Keratinocyte (primary cell): ENCODE measurements at regions not wholly inside any gene's neighbourhood (a gene's known extent, or its start where the extent isn't known, plus 50 kb on each side); places are given as distances from the start of the nearest gene placed in this dataset.

Experiments used
- DNase-seq: peaks from one replicate; pipeline ENCODE4 v3.0.0-alpha.2; 2011; ENCODE audit warnings: low read depth, missing footprints, low spot score
- FAIRE-seq: peaks from 2 replicates; lab custom pipeline; 2011; peaks lifted over from hg19 to GRCh38; lab: Jason Lieb, UNC
- H2AFZ ChIP-seq: 2 replicates; pipeline ENCODE4 v1.6.0; 2012; ENCODE audit warnings: low read length, control low read depth, inconsistent platforms; ENCODE audit not compliant: control insufficient read depth
- H3K27ac ChIP-seq: 2 replicates; pipeline ENCODE4 v1.5.1; 2011; ENCODE audit warnings: low read length; ENCODE audit not compliant: control insufficient read depth, insufficient read depth
- H3K27me3 ChIP-seq: 3 replicates; pipeline ENCODE4 v1.6.0; 2011; ENCODE audit warnings: low read length; ENCODE audit not compliant: control insufficient read depth, insufficient read depth; ENCODE audit errors: extremely low read depth
- H3K36me3 ChIP-seq, 2 experiments: 2 replicates in 1 of 2; 3 replicates in 1 of 2; pipeline ENCODE4 v1.5.1; 2011; ENCODE audit warnings: low read length in 2 of 2, mild to moderate bottlenecking in 1 of 2; ENCODE audit not compliant: control insufficient read depth in 2 of 2, insufficient read depth in 2 of 2; ENCODE audit errors: extremely low read depth in 1 of 2
- H3K4me1 ChIP-seq: 3 replicates; pipeline ENCODE4 v1.5.1; 2011; ENCODE audit warnings: low read length; ENCODE audit not compliant: control insufficient read depth, insufficient read depth; ENCODE audit errors: extremely low read depth
- H3K4me2 ChIP-seq: 3 replicates; pipeline ENCODE4 v1.6.0; 2011; ENCODE audit warnings: low read depth, low read length; ENCODE audit not compliant: control insufficient read depth, insufficient read depth; ENCODE audit errors: extremely low read depth
- H3K4me3 ChIP-seq, 3 experiments: fragments of 200-600 bp in 1 of 3; sonication (generic) in 1 of 3; 2 replicates in 2 of 3; 3 replicates in 1 of 3; pipeline ENCODE4 v1.5.1; 2011 to 2016; ENCODE audit warnings: low read length in 3 of 3, mild to moderate bottlenecking in 3 of 3, control low read depth in 2 of 3, inconsistent platforms in 1 of 3, low read depth in 1 of 3, mixed read lengths in 1 of 3, mixed run types in 1 of 3, moderate library complexity in 1 of 3; ENCODE audit not compliant: control insufficient read depth in 2 of 3, insufficient read depth in 2 of 3; ENCODE audit errors: extremely low read depth in 1 of 3
- H3K79me2 ChIP-seq: 2 replicates; pipeline ENCODE4 v1.6.0; 2012; ENCODE audit warnings: low read length; ENCODE audit not compliant: control insufficient read depth, insufficient read depth
- H3K9ac ChIP-seq: 3 replicates; pipeline ENCODE4 v1.6.0; 2011; ENCODE audit warnings: low read length; ENCODE audit not compliant: control insufficient read depth, insufficient read depth; ENCODE audit errors: extremely low read depth
- H3K9me1 ChIP-seq: 3 replicates; pipeline ENCODE4 v1.6.0; 2011; ENCODE audit warnings: low read length; ENCODE audit not compliant: control insufficient read depth, insufficient read depth; ENCODE audit errors: extremely low read depth
- H3K9me3 ChIP-seq: 2 replicates; pipeline ENCODE4 v1.5.1; 2012; ENCODE audit warnings: low read depth, low read length; ENCODE audit not compliant: control insufficient read depth
- H4K20me1 ChIP-seq: 3 replicates; pipeline ENCODE4 v1.6.0; 2011; ENCODE audit warnings: low read length; ENCODE audit not compliant: control insufficient read depth, insufficient read depth; ENCODE audit errors: extremely low read depth
- CTCF ChIP-seq, 3 experiments: IDR thresholded peaks in 1 of 3; conservative IDR thresholded peaks in 1 of 3; optimal IDR thresholded peaks in 1 of 3; 2 replicates in 2 of 3; 3 replicates in 1 of 3; pipeline versions ENCODE3 to v1.5.1; 2011; ENCODE audit warnings: low read length in 3 of 3, mild to moderate bottlenecking in 3 of 3, moderate library complexity in 2 of 3, control low read depth in 1 of 3, inconsistent platforms in 1 of 3; ENCODE audit not compliant: insufficient read depth in 2 of 3; ENCODE audit errors: extremely low read depth in 1 of 3
- EZH2 ChIP-seq: IDR thresholded peaks from one replicate; pipeline ENCODE4 v1.6.1; 2012; ENCODE audit warnings: inconsistent platforms, mild to moderate bottlenecking, low read length, moderate library complexity
- dilution Hi-C: fragments of 300-500 bp; cut with MboI; formaldehyde crosslinking; loops from one replicate; pipeline ENCODE4 v1.7.0; 2020; ENCODE audit warnings: low sequenced_read_pairs; ENCODE audit not compliant: extremely low pct_ligation_motif_present

- TF ChIP-seq EZH2 = no peak
- TF ChIP-seq CTCF (optimal IDR thresholded peaks at IDR 0.05 in 1 of 3, IDR thresholded peaks at IDR 0.05 in 1 of 3, conservative IDR thresholded peaks at IDR 0.05 in 1 of 3; ENCODE audit: extremely low read depth in 1 of 3, insufficient read depth in 2 of 3, low read length in 3 of 3) = no peak
- no peaks in the 10 kb centered on the region for H3K4me1 ChIP-seq
- H3K36me3 ChIP-seq = no peaks in the 10 kb centered on the region
- H3K9ac ChIP-seq = no peak overlapping the region
- no peak for DNase-seq
- H3K9me1 ChIP-seq = no peaks in the 10 kb centered on the region
- dilution Hi-C loops = no loop called here
- no peaks in the 10 kb centered on the region for H3K27me3 ChIP-seq
- no peak overlapping the region for H2AFZ ChIP-seq
- no peak overlapping the region for H3K4me2 ChIP-seq
- H3K9me3 ChIP-seq = peaks cover 4% of the 10 kb centered on the region
- FAIRE-seq = no peak
- H4K20me1 ChIP-seq = no peaks in the 10 kb centered on the region
- no peak overlapping the region for H3K27ac ChIP-seq
- no peaks in the 10 kb centered on the region for H3K79me2 ChIP-seq
- no peak overlapping the region for H3K4me3 ChIP-seq
These were observed 82.2 kb upstream of the RNU2-1 start for GRCh38 chr17:43315858-43316521.

- no peaks in the 10 kb centered on the region for H3K27me3 ChIP-seq
- no peaks in the 10 kb centered on the region for H3K4me1 ChIP-seq
- DNase-seq (no peak), FAIRE-seq (no peak)
- H3K9ac ChIP-seq = no peak overlapping the region
- peaks cover 4% of the 10 kb centered on the region for H3K9me3 ChIP-seq
- H4K20me1 ChIP-seq = no peaks in the 10 kb centered on the region
- no peak overlapping the region for H3K27ac ChIP-seq
- H3K9me1 ChIP-seq = no peaks in the 10 kb centered on the region
- dilution Hi-C loops = no loop called here
- H3K4me3 ChIP-seq = no peak overlapping the region
- H3K79me2 ChIP-seq = no peaks in the 10 kb centered on the region
- no peaks in the 10 kb centered on the region for H3K36me3 ChIP-seq
- no peak overlapping the region for H3K4me2 ChIP-seq
- no peak overlapping the region for H2AFZ ChIP-seq
- no peak for TF ChIP-seq EZH2
- no peak for TF ChIP-seq CTCF (optimal IDR thresholded peaks at IDR 0.05 in 1 of 3, IDR thresholded peaks at IDR 0.05 in 1 of 3, conservative IDR thresholded peaks at IDR 0.05 in 1 of 3; ENCODE audit: extremely low read depth in 1 of 3, insufficient read depth in 2 of 3, low read length in 3 of 3)
These were observed 81.6 kb upstream of the RNU2-1 start for GRCh38 chr17:43315369-43315768.
